ENCODE measurements at regions not wholly inside any gene's neighbourhood (a gene's known extent, or its start where the extent isn't known, plus 50 kb on each side); places are given as distances from the start of the nearest gene placed in this dataset.
"Not testable (repeated sequence)": the region's sequence is repeated elsewhere in the genome, so short reads cannot be mapped to it uniquely, and the experiment has no call there.

DNA sequence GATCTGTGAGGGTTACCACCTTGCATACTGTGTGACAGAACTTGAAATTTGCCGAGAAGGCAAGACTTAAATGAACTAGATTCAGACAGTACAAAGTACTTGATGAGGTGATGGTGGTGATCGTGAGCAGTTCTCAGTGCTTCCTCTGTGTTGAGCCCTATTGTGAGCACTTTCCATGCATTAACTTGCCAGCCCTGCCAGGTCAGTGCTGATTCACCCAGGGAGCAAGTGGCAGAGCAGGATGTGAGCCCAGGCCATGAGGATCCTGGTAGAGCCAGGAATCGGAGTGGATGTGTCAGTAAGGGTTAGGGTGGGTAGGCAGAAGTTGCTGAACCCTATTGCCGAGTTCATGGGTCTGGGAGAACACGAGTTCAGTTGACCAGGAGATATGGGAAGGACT, 4545.7 kb upstream of the TPTE start:
- H3K27me3 ChIP-seq; H3K9me3 ChIP-seq; DNase-seq (ENCODE audit: low spot score); H3K4me1 ChIP-seq; H3K27ac ChIP-seq; H3K36me3 ChIP-seq; H3K4me3 ChIP-seq: not testable (repeated sequence)

DNA sequence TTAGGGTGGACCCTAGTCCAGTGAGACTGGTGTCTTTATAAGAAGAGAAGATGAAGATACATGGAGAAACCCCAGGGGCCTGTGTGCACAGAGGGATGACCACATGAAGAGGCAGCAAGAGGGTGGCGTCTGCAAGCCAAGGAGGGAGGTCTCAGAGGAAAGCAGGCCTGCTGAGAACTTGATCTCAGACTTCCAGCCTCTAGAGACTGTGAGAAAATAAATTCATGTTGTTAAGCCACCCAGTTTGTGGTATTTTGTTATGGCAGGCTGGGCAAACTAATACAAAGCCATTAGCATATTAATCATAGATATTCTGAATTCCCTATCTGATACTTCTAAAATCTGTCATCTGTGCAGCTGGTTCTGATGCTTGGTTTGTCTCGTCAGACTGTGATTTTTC, 4523.8 kb upstream of the TPTE start:
- H3K4me1 ChIP-seq; DNase-seq (ENCODE audit: low spot score); H3K9me3 ChIP-seq; H3K27me3 ChIP-seq; H3K27ac ChIP-seq; H3K36me3 ChIP-seq; H3K4me3 ChIP-seq: not testable (repeated sequence)

DNA sequence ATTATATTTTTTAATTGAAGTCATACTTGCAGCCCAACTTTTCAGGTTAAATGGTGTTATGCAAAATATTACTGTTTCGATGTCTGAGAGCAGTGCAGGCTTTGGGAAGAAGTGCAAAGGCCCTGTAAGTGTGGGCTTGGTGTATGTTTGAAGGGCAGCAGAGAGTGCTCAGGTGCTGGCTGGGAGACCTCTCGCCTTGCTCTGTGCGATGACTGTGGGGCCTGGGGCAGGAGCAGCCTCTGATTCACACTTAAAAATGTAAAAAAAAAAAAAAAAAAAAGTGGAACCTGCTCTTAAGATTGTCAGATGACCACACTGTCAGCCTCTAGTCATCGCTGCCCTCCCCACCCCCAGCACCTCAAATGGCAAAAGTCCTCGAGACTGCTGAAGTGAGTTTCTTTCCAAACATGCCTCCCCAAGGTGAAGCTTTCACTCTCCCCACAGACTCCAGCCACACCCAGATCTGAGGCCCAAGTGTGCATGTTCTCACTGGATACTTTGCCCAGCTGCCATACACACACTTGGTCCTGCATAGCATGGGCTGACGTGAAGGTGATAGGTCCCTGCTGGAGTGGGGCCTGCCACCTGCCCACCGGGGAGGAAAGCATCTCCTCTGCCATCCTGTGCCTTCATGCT, 4505.8 kb upstream of the TPTE start:
- H3K9me3 ChIP-seq; H3K27me3 ChIP-seq; H3K27ac ChIP-seq; H3K4me1 ChIP-seq; H3K4me3 ChIP-seq; H3K36me3 ChIP-seq; DNase-seq (ENCODE audit: low spot score): not testable (repeated sequence)

DNA sequence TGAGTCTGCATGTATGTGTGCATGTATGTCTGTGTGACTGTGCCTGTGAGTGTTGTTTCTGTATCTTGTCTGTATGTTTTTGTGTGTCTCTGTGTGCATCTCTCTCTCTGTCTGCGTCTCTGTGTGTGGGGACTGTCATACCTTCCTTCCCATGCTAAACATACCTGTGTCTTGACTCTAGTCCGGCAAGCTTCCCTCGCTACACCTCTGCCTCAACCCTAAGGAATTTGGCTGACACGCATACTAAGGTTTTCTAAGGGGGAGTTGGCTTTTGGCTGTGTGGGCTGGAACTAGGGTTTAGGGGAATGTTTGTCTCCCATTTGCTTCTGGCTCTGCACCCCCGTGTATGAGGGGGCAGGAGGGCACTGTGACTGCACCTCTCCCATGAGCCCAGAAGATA, 4500.9 kb upstream of the TPTE start:
- not testable (repeated sequence) for H3K27me3 ChIP-seq; DNase-seq (ENCODE audit: low spot score); H3K36me3 ChIP-seq; H3K9me3 ChIP-seq; H3K4me3 ChIP-seq; H3K4me1 ChIP-seq; H3K27ac ChIP-seq

DNA sequence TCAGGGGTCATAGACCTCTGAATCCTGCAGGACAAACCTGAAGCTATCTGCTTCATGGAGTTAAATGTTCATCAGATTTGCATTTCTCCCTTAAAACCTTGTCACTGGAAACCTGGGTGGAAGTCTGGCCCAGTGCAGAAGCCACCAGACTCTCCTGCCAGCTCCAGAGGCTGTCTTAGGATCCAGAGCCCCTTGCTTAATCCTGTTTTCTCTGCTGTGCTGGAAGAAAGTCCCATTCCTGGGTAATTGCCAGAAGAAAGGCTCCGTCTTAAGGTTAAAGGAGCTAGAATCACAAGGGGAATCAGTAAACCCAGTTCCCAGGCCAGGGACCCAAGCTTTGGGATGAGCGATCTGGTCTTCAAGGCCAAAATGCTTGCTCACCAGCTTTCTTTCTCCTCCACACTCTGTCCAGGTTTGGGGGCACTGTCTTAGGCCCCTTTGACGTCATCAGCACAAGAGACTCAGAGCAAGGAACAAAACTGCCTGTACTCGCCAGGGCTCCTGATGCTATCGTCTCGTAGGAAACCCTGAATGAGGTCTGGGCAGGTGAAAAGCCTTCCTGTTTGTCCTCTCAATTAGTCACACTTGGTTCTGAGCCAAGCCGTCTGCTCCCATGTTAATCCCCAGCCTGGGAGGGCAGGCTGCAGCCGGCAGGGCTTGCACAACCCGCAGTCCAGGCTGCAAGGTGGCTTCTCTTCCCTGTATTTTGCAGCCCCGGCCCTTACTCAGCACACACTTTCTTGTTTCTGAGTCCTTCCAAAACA, 4500.2 kb upstream of the TPTE start:
- H3K4me3 ChIP-seq; H3K36me3 ChIP-seq; H3K9me3 ChIP-seq; H3K27ac ChIP-seq; H3K27me3 ChIP-seq; DNase-seq (ENCODE audit: low spot score); H3K4me1 ChIP-seq: not testable (repeated sequence)

DNA sequence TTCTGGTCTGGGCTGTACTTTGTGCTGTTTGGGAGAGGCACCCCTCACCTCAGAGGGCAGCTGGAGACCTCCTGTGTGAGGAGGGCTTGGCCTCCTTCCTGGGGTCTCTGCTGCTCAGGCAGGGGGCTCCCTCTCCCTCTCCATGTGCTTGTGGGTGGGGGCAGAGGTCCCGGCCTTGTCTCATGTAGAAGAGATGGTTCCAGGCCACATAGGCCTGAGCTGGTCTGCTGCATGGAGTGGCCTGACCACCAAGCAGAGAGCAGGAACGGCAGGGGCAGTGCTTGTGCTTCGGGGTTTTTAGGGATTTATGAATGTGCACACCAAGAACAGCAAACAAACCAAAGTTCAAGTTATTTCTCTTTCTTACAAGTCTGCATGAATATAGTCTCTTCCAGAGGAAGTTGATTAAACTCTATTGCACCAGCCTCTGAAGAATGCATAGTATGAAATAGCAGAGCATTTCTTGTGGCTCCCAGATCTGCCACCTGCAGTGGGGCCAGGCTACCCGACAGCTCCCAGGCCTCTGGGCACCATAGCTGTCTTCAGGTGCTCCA, 4499.6 kb upstream of the TPTE start:
- H3K27me3 ChIP-seq; DNase-seq (ENCODE audit: low spot score); H3K36me3 ChIP-seq; H3K9me3 ChIP-seq; H3K4me1 ChIP-seq; H3K4me3 ChIP-seq; H3K27ac ChIP-seq: not testable (repeated sequence)

DNA sequence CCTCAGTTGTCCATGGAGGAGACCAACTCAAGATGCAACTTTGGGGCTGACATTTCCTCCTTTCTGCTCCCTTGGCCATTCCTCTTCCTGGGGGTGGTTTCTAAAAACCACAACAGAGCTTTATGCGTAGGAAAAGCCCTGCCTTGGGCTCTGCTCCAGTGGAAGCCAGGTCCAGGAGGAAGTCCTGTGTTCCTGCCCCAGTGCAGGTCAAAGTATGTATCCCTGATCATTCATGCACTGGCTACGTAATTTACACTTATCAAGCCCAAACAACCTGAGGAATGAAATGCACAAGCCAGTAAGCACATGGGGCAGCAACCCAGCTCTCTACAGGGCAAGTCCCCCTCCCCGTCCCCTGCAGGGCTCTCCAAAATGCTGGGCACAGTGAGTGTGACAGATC, 4498.1 kb upstream of the TPTE start:
- not testable (repeated sequence) for H3K4me3 ChIP-seq; H3K27ac ChIP-seq; H3K4me1 ChIP-seq; H3K9me3 ChIP-seq; H3K27me3 ChIP-seq; DNase-seq (ENCODE audit: low spot score); H3K36me3 ChIP-seq

DNA sequence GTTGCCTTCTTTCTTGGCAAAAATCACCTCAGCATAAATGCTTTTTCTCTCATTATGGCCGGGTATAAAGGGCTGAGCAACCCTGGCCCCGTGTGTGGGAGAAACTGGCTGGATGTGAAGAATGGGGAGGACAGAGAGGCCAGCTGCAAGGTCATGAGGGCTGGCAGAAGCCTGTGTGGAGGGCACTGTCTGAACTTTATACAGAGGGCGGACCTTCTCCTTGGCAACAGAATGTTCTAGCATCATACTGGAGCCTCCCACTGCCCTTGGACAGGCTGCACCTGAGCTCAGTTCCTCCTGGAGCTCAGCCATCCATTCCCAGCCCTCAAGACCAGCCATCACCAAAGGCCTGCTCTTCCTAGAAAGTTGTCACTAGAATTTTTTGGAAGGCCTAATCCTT, 4496.2 kb upstream of the TPTE start:
- DNase-seq (ENCODE audit: low spot score); H3K27ac ChIP-seq; H3K4me3 ChIP-seq; H3K9me3 ChIP-seq; H3K27me3 ChIP-seq; H3K36me3 ChIP-seq; H3K4me1 ChIP-seq: not testable (repeated sequence)

DNA sequence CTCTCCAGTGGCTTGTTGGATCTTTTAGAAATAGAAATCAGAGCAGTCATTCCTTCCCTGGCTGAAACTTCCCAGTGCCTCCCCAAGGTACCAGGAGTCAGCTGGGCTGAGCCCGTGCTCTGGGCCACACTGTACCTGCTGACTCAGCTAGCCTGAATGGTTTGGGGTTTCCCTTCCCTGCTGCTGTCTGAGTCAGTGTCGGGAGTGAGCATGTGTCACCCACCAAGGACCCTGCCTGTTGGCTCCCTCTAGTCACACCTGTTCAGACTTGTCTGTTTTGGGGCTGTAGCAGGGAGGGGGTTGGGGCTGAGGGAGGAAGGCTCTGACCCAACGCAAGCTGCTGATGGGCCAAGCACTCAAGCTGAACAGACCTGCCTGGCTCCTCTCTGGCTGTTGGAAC, 4493.9 kb upstream of the TPTE start:
- not testable (repeated sequence) for H3K4me3 ChIP-seq; H3K27ac ChIP-seq; H3K36me3 ChIP-seq; H3K4me1 ChIP-seq; H3K27me3 ChIP-seq; DNase-seq (ENCODE audit: low spot score); H3K9me3 ChIP-seq

DNA sequence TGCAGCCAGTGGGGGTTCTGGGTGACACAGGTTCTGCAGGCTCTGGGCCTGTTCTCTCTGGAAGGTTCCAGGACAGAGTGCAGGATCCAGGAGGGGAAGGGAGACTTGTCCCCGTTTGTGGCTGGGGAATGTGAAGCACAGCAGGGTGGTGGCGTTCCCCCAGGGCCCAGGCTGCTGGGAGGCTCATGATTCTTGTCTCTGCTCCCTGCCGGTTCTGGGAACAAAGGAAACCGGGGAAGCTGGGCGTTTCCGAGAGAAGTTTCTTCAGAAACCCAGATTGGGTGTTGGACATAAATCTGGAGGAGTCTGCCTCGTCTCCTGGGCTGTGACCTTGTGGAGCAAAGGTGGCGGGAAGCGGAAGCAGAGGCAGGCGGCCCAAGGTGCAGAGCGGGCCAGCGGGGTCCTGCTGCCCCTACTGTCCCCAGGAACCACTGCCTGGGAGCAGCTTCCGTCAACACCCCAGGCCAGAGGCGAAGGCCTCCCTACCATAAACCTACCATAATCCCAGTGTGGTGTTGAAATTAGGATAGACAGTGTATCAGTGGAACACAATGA, 4487.2 kb upstream of the TPTE start:
- H3K27me3 ChIP-seq; H3K27ac ChIP-seq; H3K4me1 ChIP-seq; H3K4me3 ChIP-seq; DNase-seq (ENCODE audit: low spot score); H3K36me3 ChIP-seq; H3K9me3 ChIP-seq: not testable (repeated sequence)

DNA sequence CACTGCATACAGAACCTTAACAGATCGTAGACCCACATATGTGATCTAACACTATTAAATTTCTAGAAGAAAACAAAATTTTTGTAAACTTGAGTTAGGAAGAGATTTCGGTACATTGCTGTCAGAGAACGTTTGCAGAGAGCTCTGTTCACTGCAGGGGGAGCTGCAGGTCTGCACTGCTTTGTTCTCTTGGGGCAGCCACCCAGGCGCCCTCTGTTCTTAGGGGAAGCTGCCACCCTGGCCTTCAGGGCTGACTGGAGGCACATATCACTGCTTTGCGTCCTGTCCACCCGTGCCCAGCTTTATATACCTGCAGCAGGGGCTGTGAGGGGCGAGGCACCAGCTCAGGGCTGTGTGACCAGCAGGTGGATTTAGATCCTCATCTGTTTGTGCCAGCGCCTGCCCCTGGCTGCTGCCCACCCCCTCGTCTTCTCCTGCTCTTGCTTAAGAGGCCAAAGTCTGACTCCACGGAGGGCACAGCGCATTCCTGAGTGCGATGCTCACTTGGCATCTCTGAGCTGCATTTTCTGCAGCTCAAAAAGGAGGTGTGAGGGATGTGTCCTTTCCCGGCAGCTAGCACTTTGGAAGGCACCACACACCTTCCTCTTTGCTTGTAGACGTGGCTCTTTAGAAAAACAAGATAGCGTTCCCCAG, 4486.4 kb upstream of the TPTE start:
- not testable (repeated sequence) for H3K36me3 ChIP-seq; H3K27ac ChIP-seq; DNase-seq (ENCODE audit: low spot score); H3K9me3 ChIP-seq; H3K4me3 ChIP-seq; H3K27me3 ChIP-seq; H3K4me1 ChIP-seq

DNA sequence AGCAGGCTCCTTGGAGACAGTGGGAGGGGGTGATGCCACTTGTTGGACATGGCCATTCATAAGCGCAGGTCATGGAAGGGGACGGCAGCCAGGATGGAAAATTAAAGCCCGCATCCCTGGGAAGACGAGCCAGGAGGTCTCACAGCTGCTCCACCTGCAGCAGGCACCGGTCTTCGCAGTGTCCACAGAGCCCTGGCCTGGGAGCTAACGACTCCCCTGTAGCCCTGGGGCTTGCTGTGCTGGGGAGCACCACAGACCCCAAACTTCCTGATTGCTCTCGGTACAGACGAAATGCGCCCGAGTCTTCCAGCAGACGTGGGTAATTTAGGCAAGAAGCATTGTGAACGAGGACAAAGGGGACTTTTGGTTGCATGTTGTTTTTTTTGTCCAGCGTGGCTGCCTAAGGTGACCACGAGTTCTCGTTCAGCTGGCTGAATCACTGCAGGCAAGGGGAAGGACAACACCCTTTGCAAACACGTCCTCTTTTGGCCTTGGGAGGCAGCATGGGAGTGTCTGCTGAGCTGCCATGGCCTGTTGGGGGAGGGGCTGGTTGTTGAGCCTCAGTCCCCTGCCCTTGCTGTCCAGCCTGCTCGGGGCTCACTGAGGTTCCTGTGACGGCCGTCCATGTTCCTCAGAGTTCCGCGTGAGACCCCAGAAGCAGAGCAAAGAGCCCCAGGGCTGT, 4485.8 kb upstream of the TPTE start:
- H3K27ac ChIP-seq; DNase-seq (ENCODE audit: low spot score); H3K27me3 ChIP-seq; H3K4me3 ChIP-seq; H3K4me1 ChIP-seq; H3K9me3 ChIP-seq; H3K36me3 ChIP-seq: not testable (repeated sequence)

DNA sequence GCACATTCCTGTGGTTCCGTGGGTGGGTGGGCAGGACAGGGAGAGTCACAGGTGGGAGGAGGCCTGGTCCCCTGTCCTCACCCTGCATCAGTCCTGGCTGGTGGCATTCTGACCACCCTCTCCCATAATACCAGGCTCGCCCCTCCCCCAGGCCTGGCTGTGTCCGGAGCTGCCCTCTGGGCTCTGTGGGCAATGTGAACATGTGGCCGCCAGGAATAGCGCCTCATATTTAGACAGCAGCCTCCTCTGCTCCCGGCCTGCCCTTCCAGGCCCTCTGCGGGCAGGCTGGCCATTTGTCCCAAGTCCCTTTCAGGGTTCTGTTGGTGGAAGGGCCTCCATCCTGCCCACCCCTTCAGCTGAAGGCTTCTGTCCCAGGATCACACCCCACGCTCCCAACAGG, 4482.2 kb upstream of the TPTE start:
- not testable (repeated sequence) for DNase-seq (ENCODE audit: low spot score); H3K4me1 ChIP-seq; H3K27me3 ChIP-seq; H3K27ac ChIP-seq; H3K9me3 ChIP-seq; H3K4me3 ChIP-seq; H3K36me3 ChIP-seq

DNA sequence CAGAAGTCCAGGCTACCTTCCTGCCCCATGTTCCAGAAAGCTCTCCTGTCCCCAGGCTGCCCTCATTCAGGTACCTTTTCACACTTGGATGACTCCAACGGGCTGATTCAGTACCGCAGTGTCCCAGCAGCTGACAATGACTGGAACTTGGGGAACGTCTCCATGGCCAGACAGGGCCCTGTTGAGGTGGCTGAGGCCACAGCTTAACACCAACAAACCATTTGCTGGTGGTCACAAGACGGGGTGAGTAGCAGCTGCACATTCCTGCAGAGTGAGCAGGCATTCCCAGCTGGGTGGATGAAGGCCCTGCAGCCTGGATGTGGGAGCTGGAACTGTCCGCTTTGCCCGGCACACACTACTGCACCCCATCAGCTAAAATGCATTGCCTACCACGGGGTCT, 4481.3 kb upstream of the TPTE start:
- not testable (repeated sequence) for H3K9me3 ChIP-seq; DNase-seq (ENCODE audit: low spot score); H3K27ac ChIP-seq; H3K4me1 ChIP-seq; H3K27me3 ChIP-seq; H3K36me3 ChIP-seq; H3K4me3 ChIP-seq

All from right atrium auricular region (tissue), 2 donors.